ENCODE measurements at regions not wholly inside any gene's neighbourhood (a gene's known extent, or its start where the extent isn't known, plus 50 kb on each side); places are given as distances from the start of the nearest gene placed in this dataset.
"Not testable (repeated sequence)": the region's sequence is repeated elsewhere in the genome, so short reads cannot be mapped to it uniquely, and the experiment has no call there.

DNA sequence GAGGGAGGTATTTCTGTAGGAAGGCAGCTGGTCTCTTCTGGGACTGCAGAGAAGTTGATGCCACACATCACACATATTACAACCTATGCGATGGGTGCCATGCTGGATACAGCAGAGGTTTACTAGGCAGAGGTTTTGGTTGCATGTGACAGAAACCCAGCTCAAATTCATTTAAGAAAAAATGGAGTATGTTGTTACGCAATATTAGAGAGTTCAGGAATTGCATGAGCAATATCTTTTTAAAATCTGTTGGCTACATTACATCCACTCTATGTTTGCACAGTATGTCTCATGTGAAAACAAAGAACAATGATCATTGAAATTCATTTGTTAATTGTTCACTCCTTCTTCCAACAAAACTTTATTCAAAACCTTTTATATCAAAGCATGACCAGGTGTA, 425.2 kb downstream of the RWDD3 start:
- H3K4me3 Mint-ChIP-seq, result no peak overlapping the region
- no peak for DNase-seq
- no peak overlapping the region for H3K27ac Mint-ChIP-seq
- H3K36me3 Mint-ChIP-seq, result no peaks in the 10 kb centered on the region
- no peaks in the 10 kb centered on the region for H3K27me3 Mint-ChIP-seq
- no peaks in the 10 kb centered on the region for H3K4me1 Mint-ChIP-seq
- peaks cover 1% of the 10 kb centered on the region for H3K9me3 Mint-ChIP-seq

- no peak for DNase-seq
- H3K9me3 Mint-ChIP-seq, result peaks cover 2% of the 10 kb centered on the region
- no peak overlapping the region for H3K27ac Mint-ChIP-seq
- no peak overlapping the region for H3K4me3 Mint-ChIP-seq
- H3K36me3 Mint-ChIP-seq, result no peaks in the 10 kb centered on the region
- no peaks in the 10 kb centered on the region for H3K4me1 Mint-ChIP-seq
- H3K27me3 Mint-ChIP-seq, result no peaks in the 10 kb centered on the region
Observed at GRCh38 chr1:95659588-95659987, 425.6 kb downstream of the RWDD3 start.

- no peak overlapping the region for H3K27ac Mint-ChIP-seq
- peaks cover 3% of the 10 kb centered on the region for H3K9me3 Mint-ChIP-seq
- no peaks in the 10 kb centered on the region for H3K4me1 Mint-ChIP-seq
- no peak overlapping the region for H3K4me3 Mint-ChIP-seq
- no peaks in the 10 kb centered on the region for H3K36me3 Mint-ChIP-seq
- no peak for DNase-seq
- no peaks in the 10 kb centered on the region for H3K27me3 Mint-ChIP-seq
Observed at GRCh38 chr1:95660736-95661135, 426.7 kb downstream of the RWDD3 start.

- not testable (repeated sequence) for DNase-seq, H3K4me1 Mint-ChIP-seq, H3K36me3 Mint-ChIP-seq, H3K27ac Mint-ChIP-seq, H3K4me3 Mint-ChIP-seq, H3K27me3 Mint-ChIP-seq, H3K9me3 Mint-ChIP-seq
Observed at GRCh38 chr1:95663530-95663929, 429.5 kb downstream of the RWDD3 start.

DNA sequence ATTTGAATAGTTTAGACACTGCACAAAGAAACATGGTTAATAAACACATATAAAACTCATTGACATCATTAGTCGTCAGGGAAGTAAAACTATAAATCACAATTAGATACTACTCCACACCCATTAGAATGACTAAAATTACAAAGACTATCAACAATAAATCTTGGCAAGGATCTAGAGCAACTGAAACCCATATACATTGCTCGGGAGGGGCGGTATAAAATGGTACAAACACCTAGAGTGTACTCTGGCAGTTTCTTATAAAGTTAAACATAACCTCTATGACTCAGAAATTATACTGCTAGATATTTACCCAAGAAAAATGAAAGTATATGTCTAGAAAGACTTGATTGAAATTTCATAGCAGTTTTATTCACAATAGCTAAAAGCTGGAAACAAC, 434.2 kb downstream of the RWDD3 start:
- no peaks in the 10 kb centered on the region for H3K36me3 Mint-ChIP-seq
- H3K4me1 Mint-ChIP-seq, result no peaks in the 10 kb centered on the region
- no peak overlapping the region for H3K27ac Mint-ChIP-seq
- H3K27me3 Mint-ChIP-seq, result no peaks in the 10 kb centered on the region
- DNase-seq, result no peak
- H3K9me3 Mint-ChIP-seq, result peaks cover 1% of the 10 kb centered on the region
- no peak overlapping the region for H3K4me3 Mint-ChIP-seq

DNA sequence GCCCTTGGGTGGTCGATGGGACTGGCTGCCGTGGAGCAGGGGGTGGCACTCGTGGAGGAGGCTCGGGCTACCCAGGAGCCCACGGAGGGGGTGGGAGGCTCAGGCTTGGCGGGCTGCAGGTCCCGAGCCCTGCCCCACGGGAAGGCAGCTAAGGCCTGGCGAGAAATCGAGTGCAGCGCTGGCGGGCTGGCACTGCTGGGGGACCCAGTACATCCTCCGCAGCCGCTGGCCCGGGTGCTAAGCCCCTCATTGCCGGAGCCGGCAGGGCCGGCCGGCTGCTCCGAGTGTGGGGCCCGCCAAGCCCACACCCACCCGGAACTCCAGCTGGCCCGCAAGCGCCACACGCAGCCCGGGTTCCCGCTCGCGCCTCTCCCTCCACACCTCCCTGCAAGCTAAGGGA, 435.6 kb downstream of the RWDD3 start:
- H3K4me3 Mint-ChIP-seq, H3K27ac Mint-ChIP-seq, H3K36me3 Mint-ChIP-seq, DNase-seq, H3K4me1 Mint-ChIP-seq, H3K9me3 Mint-ChIP-seq, H3K27me3 Mint-ChIP-seq: not testable (repeated sequence)

DNA sequence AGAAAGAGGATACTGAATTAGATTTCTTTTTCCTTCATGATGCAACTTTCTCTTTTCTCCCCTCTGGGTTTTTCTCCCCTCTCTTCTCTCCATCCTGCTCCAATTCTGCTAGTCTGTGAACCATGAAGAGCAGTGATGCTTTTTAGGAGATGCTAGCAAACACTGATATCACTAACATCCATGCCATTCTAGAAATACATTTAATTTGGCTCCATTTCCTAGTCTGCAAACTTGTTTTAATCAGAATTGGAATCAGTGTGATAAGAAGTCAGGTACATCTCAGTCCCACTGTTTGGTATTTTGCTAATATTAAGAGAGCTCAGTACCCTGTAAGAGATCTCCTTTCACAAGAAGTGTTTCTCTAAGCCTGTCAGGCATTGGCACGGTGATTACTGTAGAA, 437.1 kb downstream of the RWDD3 start:
- Mint-ChIP-seq H3K4me3 (no peak overlapping the region), H3K36me3 (no peaks in the 10 kb centered on the region), H3K9me3 (no peaks in the 10 kb centered on the region), H3K27ac (no peak overlapping the region), H3K27me3 (no peaks in the 10 kb centered on the region), H3K4me1 (no peaks in the 10 kb centered on the region)
- DNase-seq, result no peak

DNA sequence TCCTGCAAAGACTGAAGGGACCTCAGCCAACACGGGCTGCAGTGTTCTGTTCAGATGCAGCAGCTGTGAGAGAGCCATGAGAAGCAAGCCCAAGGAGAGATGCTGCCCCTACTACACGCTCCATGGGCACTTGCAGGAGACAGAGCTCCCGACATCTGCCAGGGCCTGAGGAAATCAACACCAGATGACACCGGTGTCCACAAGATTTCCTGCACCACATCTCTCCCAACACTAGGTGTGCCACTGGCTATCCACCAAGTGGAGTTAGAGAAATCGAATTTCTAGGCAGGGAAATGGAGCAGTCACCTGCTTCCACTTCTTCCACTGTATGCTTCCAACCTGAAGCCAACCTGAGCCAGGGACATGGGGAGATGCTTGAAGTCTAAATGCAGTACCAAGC, 445.3 kb downstream of the RWDD3 start:
- H3K4me3 Mint-ChIP-seq, result no peak overlapping the region
- H3K9me3 Mint-ChIP-seq, result no peaks in the 10 kb centered on the region
- H3K27ac Mint-ChIP-seq, result no peak overlapping the region
- H3K36me3 Mint-ChIP-seq, result no peaks in the 10 kb centered on the region
- no peaks in the 10 kb centered on the region for H3K4me1 Mint-ChIP-seq
- no peak for DNase-seq
- H3K27me3 Mint-ChIP-seq, result no peaks in the 10 kb centered on the region

- no peak overlapping the region for H3K27ac Mint-ChIP-seq
- H3K27me3 Mint-ChIP-seq, result no peaks in the 10 kb centered on the region
- H3K9me3 Mint-ChIP-seq, result no peaks in the 10 kb centered on the region
- DNase-seq, result no peak
- H3K4me1 Mint-ChIP-seq, result no peaks in the 10 kb centered on the region
- H3K36me3 Mint-ChIP-seq, result no peaks in the 10 kb centered on the region
- no peak overlapping the region for H3K4me3 Mint-ChIP-seq
Observed at GRCh38 chr1:95685081-95685480, 451.1 kb downstream of the RWDD3 start.

DNA sequence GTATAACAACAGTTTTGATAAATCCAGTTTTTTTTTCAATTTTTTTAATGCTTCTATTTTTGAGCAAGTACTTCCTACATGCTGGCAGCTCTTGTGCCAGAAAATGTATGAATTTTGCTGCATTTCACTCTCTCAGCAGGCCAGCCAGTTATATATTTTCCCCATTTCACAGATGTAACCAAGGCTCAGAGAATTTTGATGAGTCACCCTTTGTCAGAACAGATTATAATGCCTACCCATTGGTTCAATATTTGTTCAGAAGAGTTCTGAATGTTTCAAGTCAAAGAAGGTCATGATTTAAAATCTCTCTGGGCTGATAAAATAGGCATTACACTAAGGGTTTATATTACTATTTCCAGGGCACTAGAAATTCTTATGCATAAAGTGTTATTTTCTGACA, 452.2 kb downstream of the RWDD3 start:
- no peak for DNase-seq
- H3K27ac Mint-ChIP-seq, result no peak overlapping the region
- no peaks in the 10 kb centered on the region for H3K9me3 Mint-ChIP-seq
- no peaks in the 10 kb centered on the region for H3K36me3 Mint-ChIP-seq
- no peaks in the 10 kb centered on the region for H3K27me3 Mint-ChIP-seq
- H3K4me1 Mint-ChIP-seq, result no peaks in the 10 kb centered on the region
- H3K4me3 Mint-ChIP-seq, result no peak overlapping the region

GRCh38 chr1:95699149-95699953, 465.3 kb downstream of the RWDD3 start:
- peaks cover 4% of the 10 kb centered on the region for H3K36me3 Mint-ChIP-seq
- H3K4me3 Mint-ChIP-seq, result no peak overlapping the region
- H3K4me1 Mint-ChIP-seq, result no peaks in the 10 kb centered on the region

GRCh38 chr1:95701450-95702173, 467.6 kb downstream of the RWDD3 start:
- no peaks in the 10 kb centered on the region for H3K4me1 Mint-ChIP-seq

More at GRCh38 chr1:95699149-95699953, 465.3 kb downstream of the RWDD3 start:
- H3K9me3 Mint-ChIP-seq, result peaks cover 14% of the 10 kb centered on the region
- no peak for DNase-seq
- no peaks in the 10 kb centered on the region for H3K27me3 Mint-ChIP-seq
- no peak overlapping the region for H3K27ac Mint-ChIP-seq

GRCh38 chr1:95703046-95703445, 469.0 kb downstream of the RWDD3 start:
- Mint-ChIP-seq H3K4me1 (no peaks in the 10 kb centered on the region), H3K4me3 (no peak overlapping the region), H3K27ac (no peak overlapping the region), H3K27me3 (no peaks in the 10 kb centered on the region), H3K9me3 (peaks cover 21% of the 10 kb centered on the region), H3K36me3 (peaks cover 4% of the 10 kb centered on the region)
- DNase-seq, result no peak

More at GRCh38 chr1:95701450-95702173, 467.6 kb downstream of the RWDD3 start:
- DNase-seq, result no peak
- peaks cover 4% of the 10 kb centered on the region for H3K36me3 Mint-ChIP-seq
- H3K27ac Mint-ChIP-seq, result no peak overlapping the region
- H3K4me3 Mint-ChIP-seq, result no peak overlapping the region
- no peaks in the 10 kb centered on the region for H3K27me3 Mint-ChIP-seq
- H3K9me3 Mint-ChIP-seq, result peaks cover 16% of the 10 kb centered on the region

DNA sequence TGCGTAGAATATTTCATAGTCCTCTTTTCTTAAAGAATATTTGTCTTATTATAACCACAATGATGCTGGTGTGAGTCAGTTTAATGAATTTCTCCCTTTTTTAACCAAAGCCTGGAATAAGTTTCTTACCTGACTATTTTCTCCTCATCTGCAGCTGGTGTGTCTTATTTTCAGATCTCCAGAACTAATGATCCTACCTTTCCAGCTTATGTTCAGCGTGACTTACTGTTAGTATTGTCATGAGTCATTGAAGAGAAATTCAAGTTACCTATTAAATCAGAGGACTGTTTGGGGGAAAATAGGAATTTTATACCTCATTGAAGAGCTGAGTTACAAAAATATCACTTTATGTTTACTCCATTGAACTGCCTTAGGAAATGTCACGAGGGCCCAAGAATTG, 482.1 kb downstream of the RWDD3 start:
- no peak for DNase-seq
- Mint-ChIP-seq H3K9me3 (no peaks in the 10 kb centered on the region), H3K36me3 (no peaks in the 10 kb centered on the region)

DNA sequence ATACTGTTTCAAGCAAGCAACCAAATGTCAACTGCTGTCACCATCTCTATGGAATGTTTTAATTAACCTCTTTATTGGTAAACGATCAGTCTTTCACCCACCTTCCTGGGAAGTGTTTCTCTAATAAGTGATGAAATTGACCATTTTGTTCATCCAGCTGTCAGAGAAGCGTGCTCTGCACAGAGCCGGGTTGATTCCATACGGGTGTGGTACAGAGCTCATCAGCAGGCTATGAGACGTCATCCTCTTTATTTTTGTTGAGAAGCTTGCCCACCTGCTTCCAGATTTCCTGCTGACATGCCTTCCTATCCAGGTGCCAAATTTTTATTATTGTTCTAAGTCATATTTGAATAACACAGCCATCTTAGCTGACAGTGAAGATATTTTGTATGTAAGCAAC, 482.5 kb downstream of the RWDD3 start:
- H3K4me3 Mint-ChIP-seq, result no peak overlapping the region
- no peaks in the 10 kb centered on the region for H3K4me1 Mint-ChIP-seq
- no peaks in the 10 kb centered on the region for H3K27me3 Mint-ChIP-seq
- H3K36me3 Mint-ChIP-seq, result no peaks in the 10 kb centered on the region
- H3K27ac Mint-ChIP-seq, result no peak overlapping the region
- H3K9me3 Mint-ChIP-seq, result no peaks in the 10 kb centered on the region
- no peak for DNase-seq

More for the DNA sequence above, 482.1 kb downstream of the RWDD3 start:
- no peaks in the 10 kb centered on the region for H3K4me1 Mint-ChIP-seq
- no peak overlapping the region for H3K4me3 Mint-ChIP-seq
- H3K27me3 Mint-ChIP-seq, result no peaks in the 10 kb centered on the region
- no peak overlapping the region for H3K27ac Mint-ChIP-seq

DNA sequence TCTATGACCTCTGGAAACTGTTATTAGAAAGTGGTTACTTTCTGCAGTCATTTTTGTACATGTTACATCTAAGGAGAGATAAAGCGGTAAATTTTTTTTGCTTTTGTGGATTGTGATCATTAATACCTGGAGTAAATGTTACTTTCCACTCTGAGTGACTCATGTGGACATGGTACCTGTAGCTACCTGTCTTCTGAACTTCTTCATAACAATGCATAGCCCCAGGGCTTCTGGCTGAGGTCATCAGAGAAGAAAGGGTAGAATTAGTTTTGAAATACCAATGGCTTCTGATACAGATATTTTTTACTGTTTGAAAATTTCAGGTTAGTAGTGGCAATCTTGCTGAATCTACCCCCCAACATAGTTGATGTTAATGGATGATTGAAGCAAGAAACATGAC, 489.3 kb downstream of the RWDD3 start:
- H3K4me1 Mint-ChIP-seq, result no peaks in the 10 kb centered on the region
- no peaks in the 10 kb centered on the region for H3K27me3 Mint-ChIP-seq
- no peaks in the 10 kb centered on the region for H3K36me3 Mint-ChIP-seq
- no peak overlapping the region for H3K27ac Mint-ChIP-seq
- DNase-seq, result no peak
- H3K4me3 Mint-ChIP-seq, result no peak overlapping the region
- no peaks in the 10 kb centered on the region for H3K9me3 Mint-ChIP-seq
